ENCODE measurements at regions not wholly inside any gene's neighbourhood (a gene's known extent, or its start where the extent isn't known, plus 50 kb on each side); places are given as distances from the start of the nearest gene placed in this dataset.

GRCh38 chr5:163609910-163610309 is 104.5 kb downstream of the MAT2B start:
- TF ChIP-seq CTCF (IDR thresholded peaks at IDR 0.05): no peak
- TF ChIP-seq POLR2A (IDR thresholded peaks at IDR 0.05): no peak

All from thyroid gland (tissue), 4 donors.